H9 (cell line): ENCODE measurements at regions not wholly inside any gene's neighbourhood (a gene's known extent, or its start where the extent isn't known, plus 50 kb on each side); places are given as distances from the start of the nearest gene placed in this dataset.

ENCODE experiments used
- DNase-seq: peaks from one replicate; pipeline ENCODE4 v3.0.0-alpha.2; 2017
- H2AFZ ChIP-seq: one replicate; pipeline ENCODE4 v1.6.1; 2013; ENCODE audit warnings: mild to moderate bottlenecking, low read length, control low read depth, moderate library complexity
- H2AK5ac ChIP-seq: 2 replicates; pipeline ENCODE4 v1.6.1; 2013; ENCODE audit warnings: low read length, control low read depth, mixed read lengths; ENCODE audit not compliant: insufficient read length
- H2BK120ac ChIP-seq: one replicate; pipeline ENCODE4 v1.6.1; 2013; ENCODE audit warnings: low read depth, mild to moderate bottlenecking, low read length, control low read depth, inconsistent platforms; ENCODE audit not compliant: poor library complexity, severe bottlenecking
- H2BK12ac ChIP-seq: 2 replicates; pipeline ENCODE4 v1.6.1; 2013; ENCODE audit warnings: low read length, control low read depth, mixed read lengths, low read depth; ENCODE audit not compliant: insufficient read length
- H2BK15ac ChIP-seq: 2 replicates; pipeline ENCODE4 v1.6.1; 2013; ENCODE audit warnings: low read depth, low read length, control low read depth
- H2BK20ac ChIP-seq: one replicate; pipeline ENCODE4 v1.6.1; 2013; ENCODE audit warnings: low read depth, mild to moderate bottlenecking, low read length, control low read depth, inconsistent platforms; ENCODE audit not compliant: poor library complexity, severe bottlenecking
- H2BK5ac ChIP-seq: 2 replicates; pipeline ENCODE4 v1.6.1; 2013; ENCODE audit warnings: low read length, control low read depth, mixed read lengths; ENCODE audit not compliant: insufficient read length
- H3K14ac ChIP-seq: 2 replicates; pipeline ENCODE4 v1.6.1; 2013; ENCODE audit warnings: low read length, control low read depth; ENCODE audit not compliant: insufficient read depth
- H3K18ac ChIP-seq: 2 replicates; pipeline ENCODE4 v1.6.1; 2013; ENCODE audit warnings: low read depth, mild to moderate bottlenecking, mixed read lengths, low read length, control low read depth; ENCODE audit not compliant: insufficient read length
- H3K23ac ChIP-seq: 2 replicates; pipeline ENCODE4 v1.6.1; 2013; ENCODE audit warnings: low read length, control low read depth, mixed read lengths, low read depth; ENCODE audit not compliant: insufficient read length
- H3K23me2 ChIP-seq: 2 replicates; pipeline ENCODE4 v1.6.1; 2013; ENCODE audit warnings: low read depth, mild to moderate bottlenecking, mixed read lengths, low read length, control low read depth; ENCODE audit not compliant: insufficient read length, poor library complexity, severe bottlenecking
- H3K27ac ChIP-seq: 2 replicates; pipeline ENCODE4 v1.5.1; 2013; ENCODE audit warnings: low read length, control low read depth, mixed read lengths, low read depth; ENCODE audit not compliant: insufficient read length
- H3K27me3 ChIP-seq: 2 replicates; pipeline ENCODE4 v1.6.1; 2013; ENCODE audit warnings: low read length, control low read depth, inconsistent platforms; ENCODE audit not compliant: insufficient read depth
- H3K4ac ChIP-seq: 2 replicates; pipeline ENCODE4 v1.6.1; 2013; ENCODE audit warnings: low read depth, mild to moderate bottlenecking, control low read depth, inconsistent platforms, low read length, moderate library complexity
- H3K4me1 ChIP-seq: 2 replicates; pipeline ENCODE4 v1.6.1; 2013; ENCODE audit warnings: low read length, control low read depth, inconsistent platforms; ENCODE audit not compliant: insufficient read depth
- H3K4me2 ChIP-seq: 2 replicates; pipeline ENCODE4 v1.6.1; 2013; ENCODE audit warnings: low read length, control low read depth, mixed read lengths; ENCODE audit not compliant: insufficient read length, insufficient read depth
- H3K56ac ChIP-seq: 2 replicates; pipeline ENCODE4 v1.6.1; 2013; ENCODE audit warnings: low read depth, mild to moderate bottlenecking, mixed read lengths, low read length, control low read depth; ENCODE audit not compliant: insufficient read length
- H3K79me1 ChIP-seq: 2 replicates; pipeline ENCODE4 v1.6.1; 2013; ENCODE audit warnings: low read depth, mild to moderate bottlenecking, moderate library complexity, low read length, control low read depth, inconsistent platforms; ENCODE audit not compliant: insufficient read depth, poor library complexity, severe bottlenecking
- H3K79me2 ChIP-seq: 2 replicates; pipeline ENCODE4 v1.6.1; 2013; ENCODE audit warnings: low read length, control low read depth, inconsistent platforms; ENCODE audit not compliant: insufficient read depth
- H3K9ac ChIP-seq: 2 replicates; pipeline ENCODE4 v1.6.1; 2013; ENCODE audit warnings: low read length, control low read depth, mixed read lengths; ENCODE audit not compliant: insufficient read length; ENCODE audit errors: extremely low read depth
- H3K9me3 ChIP-seq: one replicate; pipeline ENCODE4 v1.6.1; 2013; ENCODE audit warnings: low read depth, low read length, inconsistent platforms; ENCODE audit not compliant: control insufficient read depth
- H3T11ph ChIP-seq: one replicate; pipeline ENCODE4 v1.6.1; 2013; ENCODE audit warnings: mild to moderate bottlenecking, low read length, control low read depth, inconsistent platforms
- H4K20me1 ChIP-seq: one replicate; pipeline ENCODE4 v1.6.1; 2013; ENCODE audit not compliant: control insufficient read depth, insufficient read length, insufficient read depth
- H4K5ac ChIP-seq: 2 replicates; pipeline ENCODE4 v1.6.1; 2013; ENCODE audit warnings: low read depth, mild to moderate bottlenecking, mixed read lengths, low read length, control low read depth; ENCODE audit not compliant: insufficient read length
- H4K8ac ChIP-seq: replicated peaks from 2 replicates; pipeline ENCODE4 v1.6.1; 2013; ENCODE audit warnings: low read length, control low read depth, mixed read lengths, low read depth; ENCODE audit not compliant: insufficient read length
- H4K91ac ChIP-seq: 2 replicates; pipeline ENCODE4 v1.6.1; 2013; ENCODE audit warnings: low read depth, mild to moderate bottlenecking, moderate library complexity, mixed read lengths, low read length, control low read depth; ENCODE audit not compliant: insufficient read length
- H3K27ac Mint-ChIP-seq, 3 experiments: 2 replicates in 2 of 3; 3 replicates in 1 of 3; pipeline ENCODE4 v1.8.0; 2020 to 2021; ENCODE audit warnings: mixed read lengths in 3 of 3, mild to moderate bottlenecking in 1 of 3, moderate library complexity in 1 of 3
- H3K27me3 Mint-ChIP-seq: 2 replicates; pipeline ENCODE4 v1.8.0; 2021; ENCODE audit warnings: low read depth, mild to moderate bottlenecking, moderate library complexity, mixed read lengths
- H3K36me3 Mint-ChIP-seq, 3 experiments: 2 replicates in 2 of 3; 3 replicates in 1 of 3; pipeline ENCODE4 v1.8.0; 2020 to 2021; ENCODE audit warnings: low read depth in 3 of 3, mixed read lengths in 3 of 3; ENCODE audit not compliant: insufficient read depth in 1 of 3
- H3K4me1 Mint-ChIP-seq, 2 experiments: 2 replicates each; pipeline ENCODE4 v1.8.0; 2020; ENCODE audit warnings: mixed read lengths in 2 of 2
- H3K4me3 Mint-ChIP-seq, 2 experiments: 2 replicates in 1 of 2; 3 replicates in 1 of 2; pipeline ENCODE4 v1.8.0; 2020 to 2021; ENCODE audit warnings: mild to moderate bottlenecking in 2 of 2, mixed read lengths in 2 of 2, moderate library complexity in 1 of 2
- H3K9me3 Mint-ChIP-seq, 2 experiments: 2 replicates in 1 of 2; 3 replicates in 1 of 2; pipeline ENCODE4 v1.8.0; 2020; ENCODE audit warnings: mild to moderate bottlenecking in 2 of 2, mixed read lengths in 2 of 2, moderate library complexity in 1 of 2
- WGBS: extraction: QIAGEN DNeasy Blood & Tissue Kit; methylation state at CpG from one replicate; pipeline ENCODE4 v1.1.7; 2013; ENCODE audit warnings: missing lambda C conversion rate, low lambda C conversion rate, mixed read lengths; ENCODE audit not compliant: insufficient read length; ENCODE audit errors: extremely low coverage; 5-methylcytosine and 5-hydroxymethylcytosine counted together
- TF ChIP-seq, protein P1 (sequence below): fragments of 200-600 bp; sonication (generic); conservative IDR thresholded peaks from 3 replicates; pipeline ENCODE4 v1.8.0; 2021; ENCODE audit warnings: antibody characterized with exemption, mild to moderate bottlenecking

DNA sequence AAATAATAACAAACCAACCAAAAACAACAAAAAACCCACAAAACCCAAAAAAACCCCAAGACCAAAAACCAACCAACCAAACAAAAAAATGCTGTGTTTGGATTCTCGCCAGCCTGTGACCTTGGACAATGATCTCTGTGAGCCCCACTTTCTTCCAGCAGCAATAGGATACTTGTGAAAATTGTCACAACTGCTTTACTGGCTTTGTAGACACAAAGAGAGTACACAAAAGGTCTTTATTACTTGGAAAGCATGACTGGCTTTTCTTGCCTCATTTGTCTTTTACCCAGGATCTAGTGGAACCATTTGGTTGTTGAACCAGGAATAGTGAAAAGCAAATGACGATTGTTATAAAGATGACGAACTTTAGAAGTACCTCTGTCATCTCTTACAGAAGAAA is 256.6 kb downstream of the UTP18 start:
- no peaks in the 10 kb centered on the region for H3K4me1 Mint-ChIP-seq
- H4K8ac ChIP-seq, result no peak overlapping the region

More for the DNA sequence above, 256.6 kb downstream of the UTP18 start:
- no peak overlapping the region for H3K4me3 Mint-ChIP-seq
- Histone ChIP-seq H2BK20ac (no peak overlapping the region), H3K27ac (no peak overlapping the region), H3K4me2 (no peak overlapping the region), H3K23ac (no peak overlapping the region), H4K20me1 (no peaks in the 10 kb centered on the region), H2BK5ac (no peak overlapping the region), H4K5ac (no peak overlapping the region), H3K79me1 (no peaks in the 10 kb centered on the region), H2BK15ac (no peak overlapping the region), H2AFZ (no peak overlapping the region), H3K4me1 (no peaks in the 10 kb centered on the region), H4K91ac (no peak overlapping the region), H3K79me2 (no peaks in the 10 kb centered on the region), H2BK120ac (no peak overlapping the region), H2BK12ac (no peak overlapping the region), H3K27me3 (no peaks in the 10 kb centered on the region), H3T11ph (no peak overlapping the region), H3K23me2 (no peaks in the 10 kb centered on the region), H3K14ac (no peak overlapping the region), H3K4ac (no peak overlapping the region), H3K9me3 (no peaks in the 10 kb centered on the region), H3K9ac (no peak overlapping the region), H2AK5ac (no peak overlapping the region), H3K18ac (no peak overlapping the region), H3K56ac (no peak overlapping the region)
- WGBS, result no CpG with 5 or more reads among the region's 3 CpGs
- TF ChIP-seq, protein P1, sequence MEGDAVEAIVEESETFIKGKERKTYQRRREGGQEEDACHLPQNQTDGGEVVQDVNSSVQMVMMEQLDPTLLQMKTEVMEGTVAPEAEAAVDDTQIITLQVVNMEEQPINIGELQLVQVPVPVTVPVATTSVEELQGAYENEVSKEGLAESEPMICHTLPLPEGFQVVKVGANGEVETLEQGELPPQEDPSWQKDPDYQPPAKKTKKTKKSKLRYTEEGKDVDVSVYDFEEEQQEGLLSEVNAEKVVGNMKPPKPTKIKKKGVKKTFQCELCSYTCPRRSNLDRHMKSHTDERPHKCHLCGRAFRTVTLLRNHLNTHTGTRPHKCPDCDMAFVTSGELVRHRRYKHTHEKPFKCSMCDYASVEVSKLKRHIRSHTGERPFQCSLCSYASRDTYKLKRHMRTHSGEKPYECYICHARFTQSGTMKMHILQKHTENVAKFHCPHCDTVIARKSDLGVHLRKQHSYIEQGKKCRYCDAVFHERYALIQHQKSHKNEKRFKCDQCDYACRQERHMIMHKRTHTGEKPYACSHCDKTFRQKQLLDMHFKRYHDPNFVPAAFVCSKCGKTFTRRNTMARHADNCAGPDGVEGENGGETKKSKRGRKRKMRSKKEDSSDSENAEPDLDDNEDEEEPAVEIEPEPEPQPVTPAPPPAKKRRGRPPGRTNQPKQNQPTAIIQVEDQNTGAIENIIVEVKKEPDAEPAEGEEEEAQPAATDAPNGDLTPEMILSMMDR, result no peak
- no peaks in the 10 kb centered on the region for H3K9me3 Mint-ChIP-seq
- H3K27ac Mint-ChIP-seq, result no peak overlapping the region
- no peaks in the 10 kb centered on the region for H3K27me3 Mint-ChIP-seq
- no peaks in the 10 kb centered on the region for H3K36me3 Mint-ChIP-seq
- no peak for DNase-seq
